Activated CD8-positive, alpha-beta T cell treated with anti-CD3 and anti-CD28 coated beads, Interleukin-2, amount 10 ng/mL, durations not matched to agents 7 days and 5 days (primary cell): ENCODE measurements at regions not wholly inside any gene's neighbourhood (a gene's known extent, or its start where the extent isn't known, plus 50 kb on each side); places are given as distances from the start of the nearest gene placed in this dataset.
A peak's percentile ranks its signal among the peaks of the same experiment; 100 is the strongest.

ENCODE experiments used
- ATAC-seq: fragments of 150-1000 bp; cut with Tn5 transposase; one replicate; pipeline ENCODE4 v1.10.0; 2021; ENCODE audit warnings: moderate library complexity
- CTCF ChIA-PET: fragments of 350-600 bp; sonication (Branson Sonifier 250); formaldehyde crosslinking; loops from one replicate; lab custom pipeline; 2021; ENCODE audit warnings: antibody characterized with exemption; lab: Charles Lee
- POLR2A ChIA-PET: fragments of 350-600 bp; sonication (Branson Sonifier 250); formaldehyde crosslinking; loops from one replicate; lab custom pipeline; 2021; ENCODE audit warnings: antibody characterized with exemption; lab: Charles Lee
- DNase-seq: peaks from one replicate; pipeline ENCODE4 v3.0.0-alpha.2; 2020
- H3K27ac Mint-ChIP-seq: one replicate; pipeline ENCODE4 v1.8.0; 2021; ENCODE audit warnings: mild to moderate bottlenecking, mixed read lengths
- H3K27me3 Mint-ChIP-seq: one replicate; pipeline ENCODE4 v1.8.0; 2021; ENCODE audit warnings: low read depth, mixed read lengths
- H3K36me3 Mint-ChIP-seq: one replicate; pipeline ENCODE4 v1.8.0; 2021; ENCODE audit warnings: low read depth, mixed read lengths
- H3K4me1 Mint-ChIP-seq: one replicate; pipeline ENCODE4 v1.8.0; 2021; ENCODE audit warnings: low read depth, mixed read lengths
- H3K4me3 Mint-ChIP-seq: one replicate; pipeline ENCODE4 v1.8.0; 2021; ENCODE audit warnings: mild to moderate bottlenecking, mixed read lengths
- H3K9me3 Mint-ChIP-seq: one replicate; pipeline ENCODE4 v1.8.0; 2022; ENCODE audit warnings: mixed read lengths; ENCODE audit not compliant: insufficient read depth

- Mint-ChIP-seq H3K4me3 (peak overlapping the region; percentile 52), H3K4me1 (peaks cover 27% of the 10 kb centered on the region), H3K36me3 (no peaks in the 10 kb centered on the region), H3K9me3 (no peaks in the 10 kb centered on the region), H3K27ac (no peak overlapping the region), H3K27me3 (peaks cover 65% of the 10 kb centered on the region)
- ATAC-seq (peak; percentile 54), DNase-seq (no peak)
- CTCF ChIA-PET = interaction anchor here (0.9 to 5.7 kb wide), 3 partner anchors 12 to 366 kb away, joined by 3 to 41 read pairs (median 4); partner anchors contain the start of gene SNX18
- POLR2A ChIA-PET = no interaction called here
Measured at GRCh38 chr5:54883374-54884194, 101.8 kb downstream of the ESM1 start.

GRCh38 chr5:54882841-54883240 lies 102.6 kb downstream of the ESM1 start:
- H3K9me3 Mint-ChIP-seq = no peaks in the 10 kb centered on the region
- POLR2A ChIA-PET = no interaction called here
- no peak for ATAC-seq
- no peak overlapping the region for H3K27ac Mint-ChIP-seq
- no peak overlapping the region for H3K4me3 Mint-ChIP-seq
- H3K36me3 Mint-ChIP-seq = no peaks in the 10 kb centered on the region
- no peak for DNase-seq
- H3K27me3 Mint-ChIP-seq = peaks cover 63% of the 10 kb centered on the region
- peaks cover 27% of the 10 kb centered on the region for H3K4me1 Mint-ChIP-seq
- CTCF ChIA-PET = interaction anchor here (0.8 to 5.7 kb wide), 2 partner anchors 11 to 16 kb away, joined by 3 to 41 read pairs; no protein-coding TSS in a partner anchor

GRCh38 chr5:54882101-54882500 lies 103.3 kb downstream of the ESM1 start:
- no peak overlapping the region for H3K4me3 Mint-ChIP-seq
- ChIA-PET CTCF (interaction anchor here (0.8 to 5.7 kb wide), 2 partner anchors 10 to 15 kb away, joined by 3 to 41 read pairs; no protein-coding TSS in a partner anchor), POLR2A (no interaction called here)
- peaks cover 62% of the 10 kb centered on the region for H3K27me3 Mint-ChIP-seq
- peaks cover 27% of the 10 kb centered on the region for H3K4me1 Mint-ChIP-seq
- no peak for ATAC-seq
- DNase-seq = no peak
- no peaks in the 10 kb centered on the region for H3K36me3 Mint-ChIP-seq
- H3K9me3 Mint-ChIP-seq = no peaks in the 10 kb centered on the region
- H3K27ac Mint-ChIP-seq = no peak overlapping the region

GRCh38 chr5:54881286-54882005 lies 103.9 kb downstream of the ESM1 start:
- peaks cover 63% of the 10 kb centered on the region for H3K27me3 Mint-ChIP-seq
- no peaks in the 10 kb centered on the region for H3K9me3 Mint-ChIP-seq
- DNase-seq (peak; percentile 53), ATAC-seq (peak; percentile 62)
- H3K4me1 Mint-ChIP-seq = peaks cover 27% of the 10 kb centered on the region
- no peak overlapping the region for H3K4me3 Mint-ChIP-seq
- no peak overlapping the region for H3K27ac Mint-ChIP-seq
- ChIA-PET POLR2A (no interaction called here), CTCF (interaction anchor here (1.1 to 5.7 kb wide), 3 partner anchors 13 to 25 kb away, joined by 3 to 41 read pairs (median 4); no protein-coding TSS in a partner anchor)
- H3K36me3 Mint-ChIP-seq = no peaks in the 10 kb centered on the region

- H3K4me1 Mint-ChIP-seq = peaks cover 11% of the 10 kb centered on the region
Measured at GRCh38 chr5:54876976-54877375, 108.4 kb downstream of the ESM1 start.

GRCh38 chr5:54876556-54876955 lies 108.8 kb downstream of the ESM1 start:
- no peak overlapping the region for H3K4me3 Mint-ChIP-seq
- DNase-seq = no peak
- peaks cover 51% of the 10 kb centered on the region for H3K27me3 Mint-ChIP-seq
- H3K27ac Mint-ChIP-seq = no peak overlapping the region
- no peak for ATAC-seq
- ChIA-PET CTCF (interaction anchor here (1.2 to 1.4 kb wide), 2 partner anchors 9 to 10 kb away, joined by 3 to 10 read pairs; no protein-coding TSS in a partner anchor), POLR2A (no interaction called here)
- peaks cover 7% of the 10 kb centered on the region for H3K4me1 Mint-ChIP-seq
- no peaks in the 10 kb centered on the region for H3K36me3 Mint-ChIP-seq
- H3K9me3 Mint-ChIP-seq = no peaks in the 10 kb centered on the region

More at GRCh38 chr5:54876976-54877375, 108.4 kb downstream of the ESM1 start:
- H3K27ac Mint-ChIP-seq = no peak overlapping the region
- ChIA-PET POLR2A (no interaction called here), CTCF (interaction anchor here (1.2 to 1.4 kb wide), 2 partner anchors 9 kb away, joined by 3 to 10 read pairs; no protein-coding TSS in a partner anchor)
- no peak overlapping the region for H3K4me3 Mint-ChIP-seq
- H3K36me3 Mint-ChIP-seq = no peaks in the 10 kb centered on the region
- H3K9me3 Mint-ChIP-seq = no peaks in the 10 kb centered on the region
- ATAC-seq (no peak), DNase-seq (no peak)
- peaks cover 51% of the 10 kb centered on the region for H3K27me3 Mint-ChIP-seq

- H3K4me1 Mint-ChIP-seq = no peaks in the 10 kb centered on the region
- peaks cover 57% of the 10 kb centered on the region for H3K27me3 Mint-ChIP-seq
- no peaks in the 10 kb centered on the region for H3K36me3 Mint-ChIP-seq
- ChIA-PET POLR2A (no interaction called here), CTCF (interaction anchor here (0.8 to 2.5 kb wide), 4 partner anchors 30 to 385 kb away, joined by 3 to 11 read pairs (median 5); no protein-coding TSS in a partner anchor)
- ATAC-seq (no peak), DNase-seq (no peak)
- no peak overlapping the region for H3K4me3 Mint-ChIP-seq
- H3K9me3 Mint-ChIP-seq = no peaks in the 10 kb centered on the region
- H3K27ac Mint-ChIP-seq = no peak overlapping the region
Measured at GRCh38 chr5:54874337-54875021, 110.9 kb downstream of the ESM1 start.

GRCh38 chr5:54873691-54874090 lies 111.7 kb downstream of the ESM1 start:
- DNase-seq = no peak
- H3K27me3 Mint-ChIP-seq = peaks cover 61% of the 10 kb centered on the region
- peaks cover 4% of the 10 kb centered on the region for H3K4me1 Mint-ChIP-seq
- H3K36me3 Mint-ChIP-seq = no peaks in the 10 kb centered on the region
- CTCF ChIA-PET = interaction anchor here (0.8 to 2.5 kb wide), 7 partner anchors 12 to 384 kb away, joined by 3 to 11 read pairs (median 6); partner anchors contain the start of gene SNX18
- no peaks in the 10 kb centered on the region for H3K9me3 Mint-ChIP-seq
- H3K4me3 Mint-ChIP-seq = no peak overlapping the region
- no peak overlapping the region for H3K27ac Mint-ChIP-seq
- POLR2A ChIA-PET = no interaction called here
- ATAC-seq = no peak

- peaks cover 60% of the 10 kb centered on the region for H3K27me3 Mint-ChIP-seq
- POLR2A ChIA-PET = interaction anchor here (0.5 to 0.8 kb wide), 2 partner anchors 18 to 412 kb away, joined by 3 to 4 read pairs; no protein-coding TSS in a partner anchor
- no peak for ATAC-seq
- H3K4me3 Mint-ChIP-seq = no peak overlapping the region
- peaks cover 11% of the 10 kb centered on the region for H3K4me1 Mint-ChIP-seq
- CTCF ChIA-PET = interaction anchor here (0.9 to 2.5 kb wide), 10 partner anchors 9 to 383 kb away, joined by 3 to 11 read pairs (median 6); partner anchors contain the start of gene SNX18
- H3K9me3 Mint-ChIP-seq = no peaks in the 10 kb centered on the region
- H3K36me3 Mint-ChIP-seq = no peaks in the 10 kb centered on the region
- no peak for DNase-seq
- no peak overlapping the region for H3K27ac Mint-ChIP-seq
Measured at GRCh38 chr5:54872810-54873209, 112.6 kb downstream of the ESM1 start.

GRCh38 chr5:54870271-54870670 lies 115.1 kb downstream of the ESM1 start:
- peaks cover 20% of the 10 kb centered on the region for H3K4me1 Mint-ChIP-seq

GRCh38 chr5:54869691-54870090 lies 115.7 kb downstream of the ESM1 start:
- H3K36me3 Mint-ChIP-seq = no peaks in the 10 kb centered on the region
- no peak overlapping the region for H3K27ac Mint-ChIP-seq
- no peaks in the 10 kb centered on the region for H3K9me3 Mint-ChIP-seq
- ATAC-seq (no peak), DNase-seq (no peak)
- peaks cover 48% of the 10 kb centered on the region for H3K27me3 Mint-ChIP-seq
- ChIA-PET POLR2A (no interaction called here), CTCF (interaction anchor here (0.9 to 2.0 kb wide), 3 partner anchors 25 to 353 kb away, joined by 3 to 5 read pairs (median 5); partner anchors contain the start of gene SNX18)
- peaks cover 20% of the 10 kb centered on the region for H3K4me1 Mint-ChIP-seq
- no peak overlapping the region for H3K4me3 Mint-ChIP-seq

More at GRCh38 chr5:54870271-54870670, 115.1 kb downstream of the ESM1 start:
- ATAC-seq (no peak), DNase-seq (no peak)
- Mint-ChIP-seq H3K4me3 (no peak overlapping the region), H3K27ac (no peak overlapping the region), H3K36me3 (no peaks in the 10 kb centered on the region), H3K27me3 (peaks cover 51% of the 10 kb centered on the region), H3K9me3 (no peaks in the 10 kb centered on the region)
- ChIA-PET POLR2A (no interaction called here), CTCF (interaction anchor here (0.6 to 2.0 kb wide), 6 partner anchors 26 to 381 kb away, joined by 3 to 5 read pairs (median 4); partner anchors contain the start of gene SNX18)
